GM20000 (cell line): ENCODE measurements at regions not wholly inside any gene's neighbourhood (a gene's known extent, or its start where the extent isn't known, plus 50 kb on each side); places are given as distances from the start of the nearest gene placed in this dataset.
A peak's percentile ranks its signal among the peaks of the same experiment; 100 is the strongest.

Experiments used
- DNase-seq: peaks from one replicate; pipeline ENCODE4 v3.0.0; 2012; ENCODE audit warnings: low spot score
- CTCF ChIP-seq: IDR thresholded peaks from 2 replicates; pipeline ENCODE4 v1.5.1; 2012; ENCODE audit warnings: mild to moderate bottlenecking, control low read depth; ENCODE audit errors: extremely low read depth, missing control alignments

GRCh38 chr3:159800434-159801155 lies 188.0 kb upstream of the IL12A start:
- DNase-seq: no peak
- TF ChIP-seq CTCF: no peak

GRCh38 chr3:159802864-159803263 lies 185.8 kb upstream of the IL12A start:
- no peak for TF ChIP-seq CTCF
- no peak for DNase-seq

GRCh38 chr3:159803459-159803858 lies 185.2 kb upstream of the IL12A start:
- TF ChIP-seq CTCF: no peak

GRCh38 chr3:159804726-159805410 lies 183.8 kb upstream of the IL12A start:
- peak; percentile 63 for DNase-seq
- peak; percentile 81 for TF ChIP-seq CTCF

More at GRCh38 chr3:159803459-159803858, 185.2 kb upstream of the IL12A start:
- no peak for DNase-seq

- TF ChIP-seq CTCF: no peak
- no peak for DNase-seq
These were observed 183.2 kb upstream of the IL12A start for GRCh38 chr3:159805411-159805772.

GRCh38 chr3:159806412-159806811 lies 182.2 kb upstream of the IL12A start:
- no peak for TF ChIP-seq CTCF

GRCh38 chr3:159807137-159808040 lies 181.2 kb upstream of the IL12A start:
- no peak for DNase-seq
- TF ChIP-seq CTCF: no peak

More at GRCh38 chr3:159806412-159806811, 182.2 kb upstream of the IL12A start:
- DNase-seq: no peak
